H1 (cell line): ENCODE measurements at regions not wholly inside any gene's neighbourhood (a gene's known extent, or its start where the extent isn't known, plus 50 kb on each side); places are given as distances from the start of the nearest gene placed in this dataset.
A peak's percentile ranks its signal among the peaks of the same experiment; 100 is the strongest.

ENCODE experiments used
- CTCF ChIA-PET: fragments of 300-600 bp; sonication (Branson Sonifier 250); formaldehyde crosslinking; loops from one replicate; lab custom pipeline; 2021; ENCODE audit not compliant: partially characterized antibody; lab: Charles Lee
- POLR2A ChIA-PET: fragments of 300-600 bp; sonication (Branson Sonifier 250); formaldehyde crosslinking; loops from one replicate; lab custom pipeline; 2021; ENCODE audit warnings: inconsistent platforms; ENCODE audit not compliant: partially characterized antibody; lab: Charles Lee
- DNase-seq, 2 experiments: peaks; one replicate each; pipeline versions ENCODE4 v3.0.0 to v3.0.0-alpha.2; 2010 to 2022; ENCODE audit warnings: low spot score in 2 of 2, low read depth in 1 of 2, mixed read lengths in 1 of 2
- FAIRE-seq: peaks from 2 replicates; lab custom pipeline; 2011; peaks lifted over from hg19 to GRCh38; lab: Jason Lieb, UNC
- H2AFZ ChIP-seq: 2 replicates; pipeline ENCODE4 v1.8.1; 2012; ENCODE audit warnings: low read length, inconsistent platforms
- H2AK5ac ChIP-seq: 2 replicates; pipeline ENCODE4 v1.6.1; 2013; ENCODE audit warnings: low read depth, low read length
- H2BK120ac ChIP-seq: replicated peaks from 2 replicates; pipeline ENCODE3; 2013; ENCODE audit warnings: low read depth, low read length, inconsistent platforms
- H2BK12ac ChIP-seq: 2 replicates; pipeline ENCODE4 v1.6.1; 2013; ENCODE audit warnings: low read depth, low read length
- H2BK15ac ChIP-seq: 2 replicates; pipeline ENCODE4 v1.6.1; 2013; ENCODE audit warnings: low read length
- H2BK20ac ChIP-seq: 2 replicates; pipeline ENCODE4 v1.6.1; 2013; ENCODE audit warnings: low read length
- H2BK5ac ChIP-seq: 2 replicates; pipeline ENCODE4 v1.6.1; 2013; ENCODE audit warnings: low read depth, low read length
- H3K14ac ChIP-seq: 2 replicates; pipeline ENCODE4 v1.6.1; 2013; ENCODE audit warnings: inconsistent platforms; ENCODE audit not compliant: insufficient read length
- H3K18ac ChIP-seq: 2 replicates; pipeline ENCODE4 v1.6.1; 2013; ENCODE audit warnings: low read length; ENCODE audit errors: extremely low read depth
- H3K23ac ChIP-seq: 2 replicates; pipeline ENCODE4 v1.6.1; 2013; ENCODE audit warnings: inconsistent platforms; ENCODE audit not compliant: insufficient read length
- H3K23me2 ChIP-seq: 2 replicates; pipeline ENCODE4 v1.6.1; 2013; ENCODE audit warnings: low read depth, low read length
- H3K27ac ChIP-seq: 2 replicates; pipeline ENCODE4 v1.6.1; 2011; ENCODE audit warnings: low read depth, low read length, inconsistent platforms
- H3K27me3 ChIP-seq, 4 experiments: replicated peaks in 1 of 4; 1 replicate in 1 of 4; 2 replicates in 3 of 4; pipeline versions ENCODE4 v1.6.1 to v1.8.1; 2011 to 2013; ENCODE audit warnings: low read length in 3 of 4, mild to moderate bottlenecking in 3 of 4, inconsistent platforms in 2 of 4, mixed read lengths in 2 of 4, moderate library complexity in 1 of 4; ENCODE audit not compliant: control insufficient read depth in 3 of 4, insufficient read depth in 3 of 4; ENCODE audit errors: extremely low read depth in 1 of 4
- H3K36me3 ChIP-seq, 4 experiments: 2 replicates each; pipeline versions ENCODE4 v1.6.1 to v1.8.1; 2011 to 2013; ENCODE audit warnings: mild to moderate bottlenecking in 4 of 4, low read length in 3 of 4, moderate library complexity in 2 of 4, control low read depth in 1 of 4, inconsistent platforms in 1 of 4; ENCODE audit not compliant: insufficient read depth in 4 of 4, control insufficient read depth in 2 of 4
- H3K4ac ChIP-seq: replicated peaks from 2 replicates; pipeline ENCODE3; 2013; ENCODE audit warnings: low read length, low read depth, mixed read lengths, inconsistent platforms; ENCODE audit not compliant: insufficient read length
- H3K4me1 ChIP-seq, 4 experiments: replicated peaks in 1 of 4; 1 replicate in 1 of 4; 2 replicates in 3 of 4; pipeline versions ENCODE4 v1.6.1 to v1.8.1; 2011 to 2013; ENCODE audit warnings: low read length in 3 of 4, inconsistent platforms in 2 of 4, mixed read lengths in 1 of 4; ENCODE audit not compliant: insufficient read depth in 4 of 4, control insufficient read depth in 3 of 4
- H3K4me2 ChIP-seq, 2 experiments: 2 replicates each; pipeline versions ENCODE4 v1.6.1 to v1.8.1; 2011 to 2013; ENCODE audit warnings: low read depth in 2 of 2, low read length in 2 of 2, control low read depth in 1 of 2, inconsistent platforms in 1 of 2, mild to moderate bottlenecking in 1 of 2; ENCODE audit not compliant: insufficient read depth in 1 of 2
- H3K4me3 ChIP-seq, 4 experiments: fragments of 200-600, 300-600 bp in 1 of 4; sonication (generic), shearing (Covaris generic), sonication (Bioruptor Twin) in 1 of 4; 2 replicates each; pipeline versions ENCODE4 v1.5.1 to v1.8.1; 2011 to 2016; ENCODE audit warnings: low read length in 4 of 4, low read depth in 3 of 4, control low read depth in 2 of 4, inconsistent platforms in 2 of 4, mild to moderate bottlenecking in 2 of 4, mixed read lengths in 1 of 4, moderate library complexity in 1 of 4; ENCODE audit not compliant: insufficient read depth in 2 of 4; ENCODE audit errors: extremely low read depth in 1 of 4
- H3K56ac ChIP-seq: replicated peaks from 2 replicates; pipeline ENCODE3; 2013; ENCODE audit warnings: low read depth, mild to moderate bottlenecking, mixed read lengths, low read length, inconsistent platforms; ENCODE audit not compliant: insufficient read length
- H3K79me1 ChIP-seq: 2 replicates; pipeline ENCODE4 v1.6.1; 2013; ENCODE audit warnings: low read depth, low read length, control low read depth
- H3K79me2 ChIP-seq, 2 experiments: 2 replicates each; pipeline versions ENCODE4 v1.6.1 to v1.8.1; 2012 to 2013; ENCODE audit warnings: low read length in 2 of 2, mild to moderate bottlenecking in 2 of 2, inconsistent platforms in 1 of 2; ENCODE audit not compliant: insufficient read depth in 2 of 2, control insufficient read depth in 1 of 2
- H3K9ac ChIP-seq, 4 experiments: replicated peaks in 1 of 4; 1 replicate in 1 of 4; 2 replicates in 3 of 4; pipeline versions ENCODE4 v1.6.1 to v1.8.1; 2011 to 2013; ENCODE audit warnings: low read depth in 3 of 4, low read length in 3 of 4, control low read depth in 2 of 4, mild to moderate bottlenecking in 2 of 4, moderate library complexity in 2 of 4, inconsistent platforms in 1 of 4; ENCODE audit errors: extremely low read depth in 1 of 4
- H3K9me3 ChIP-seq, 2 experiments: 2 replicates each; pipeline versions ENCODE4 v1.6.1 to v1.8.1; 2012 to 2013; ENCODE audit warnings: mild to moderate bottlenecking in 2 of 2, moderate library complexity in 2 of 2, control low read depth in 1 of 2, inconsistent platforms in 1 of 2, low read depth in 1 of 2, low read length in 1 of 2, mixed read lengths in 1 of 2; ENCODE audit not compliant: insufficient read depth in 2 of 2
- H4K20me1 ChIP-seq, 2 experiments: replicated peaks in 1 of 2; 2 replicates each; pipeline versions ENCODE3 to v1.8.1; 2011 to 2013; ENCODE audit warnings: inconsistent platforms in 2 of 2, low read length in 2 of 2, mild to moderate bottlenecking in 1 of 2; ENCODE audit not compliant: insufficient read depth in 2 of 2, control insufficient read depth in 1 of 2
- H4K5ac ChIP-seq: 2 replicates; pipeline ENCODE4 v1.6.1; 2013; ENCODE audit warnings: low read length, low read depth, mixed read lengths, inconsistent platforms; ENCODE audit not compliant: insufficient read length
- H4K8ac ChIP-seq: 2 replicates; pipeline ENCODE4 v1.8.0; 2013; ENCODE audit warnings: mild to moderate bottlenecking, moderate library complexity, low read length, inconsistent platforms; ENCODE audit not compliant: insufficient read depth; ENCODE audit errors: extremely low read depth
- H4K91ac ChIP-seq: replicated peaks from 2 replicates; pipeline ENCODE3; 2013; ENCODE audit warnings: low read length, mixed read lengths, inconsistent platforms; ENCODE audit not compliant: insufficient read length
- JUN ChIP-seq: IDR thresholded peaks from 2 replicates; pipeline ENCODE4 v1.6.1; 2011; ENCODE audit warnings: low read depth, mild to moderate bottlenecking, improper control_type of control experiment, low read length
- MAFK ChIP-seq: IDR thresholded peaks from 2 replicates; pipeline ENCODE4 v1.6.1; 2012; ENCODE audit warnings: low read depth, mild to moderate bottlenecking, improper control_type of control experiment, low read length
- WGBS, 2 experiments: shearing (Covaris generic) in 1 of 2; methylation state at CpG; one replicate each; pipeline versions ENCODE4 v1.1.6 to v1.1.7; 2013 to 2015; ENCODE audit warnings: low lambda C conversion rate in 2 of 2, mixed read lengths in 2 of 2, inconsistent platforms in 1 of 2, low coverage in 1 of 2, missing lambda C conversion rate in 1 of 2; ENCODE audit not compliant: insufficient replicate concordance in 2 of 2, insufficient coverage in 1 of 2, insufficient read length in 1 of 2; ENCODE audit errors: extremely low coverage in 1 of 2, missing lambda C conversion rate in 1 of 2; 5-methylcytosine and 5-hydroxymethylcytosine counted together

- H4K20me1 ChIP-seq: no peaks in the 10 kb centered on the region
- TF ChIP-seq JUN (no peak), MAFK (peak; percentile 76)
- no peak overlapping the region for H2BK5ac ChIP-seq
- no peak overlapping the region for H4K8ac ChIP-seq
- WGBS, 2 experiments: 88% methylated on average over 3 of the region's 3 CpGs; no CpG with 5 or more reads in 1 of the 2 experiments
- no peak overlapping the region for H3K9ac ChIP-seq
- H3K36me3 ChIP-seq: no peaks in the 10 kb centered on the region
- H4K5ac ChIP-seq: no peak overlapping the region
- no peaks in the 10 kb centered on the region for H3K79me1 ChIP-seq
- no peaks in the 10 kb centered on the region for H3K27me3 ChIP-seq
- no peak overlapping the region for H2AK5ac ChIP-seq
- H2BK120ac ChIP-seq: no peak overlapping the region
- no peak overlapping the region for H2BK15ac ChIP-seq
- ChIA-PET CTCF (no interaction called here), POLR2A (no interaction called here)
- H3K23ac ChIP-seq: no peak overlapping the region
- H3K4me1 ChIP-seq: no peaks in the 10 kb centered on the region
- no peak overlapping the region for H3K14ac ChIP-seq
- H3K79me2 ChIP-seq: no peaks in the 10 kb centered on the region
- no peak overlapping the region for H2AFZ ChIP-seq
- no peaks in the 10 kb centered on the region for H3K9me3 ChIP-seq
- no peak overlapping the region for H2BK20ac ChIP-seq
- H3K4ac ChIP-seq: no peak overlapping the region
- no peak overlapping the region for H2BK12ac ChIP-seq
- H3K18ac ChIP-seq: no peak overlapping the region
- no peaks in the 10 kb centered on the region for H3K23me2 ChIP-seq
- no peak overlapping the region for H3K27ac ChIP-seq
- H3K4me3 ChIP-seq: no peak overlapping the region
- H3K4me2 ChIP-seq: no peak overlapping the region
- no peak overlapping the region for H4K91ac ChIP-seq
- no peak overlapping the region for H3K56ac ChIP-seq
- FAIRE-seq (no peak), DNase-seq (no peak)
Measured at GRCh38 chr3:78516437-78516836, 1251.4 kb downstream of the ROBO1 start.
